GM12878 (cell line): ENCODE measurements at regions not wholly inside any gene's neighbourhood (a gene's known extent, or its start where the extent isn't known, plus 50 kb on each side); places are given as distances from the start of the nearest gene placed in this dataset.
A peak's percentile ranks its signal among the peaks of the same experiment; 100 is the strongest.

Experiments used
- ATAC-seq: fragments of 200-7000 bp; cut with Tn5 transposase; 3 replicates; pipeline ENCODE4 v1.9.1; 2020; ENCODE audit warnings: mild to moderate bottlenecking, moderate library complexity
- BruUV-seq: library from RNA; stranded (reverse); fragments of 400-500 nt; replicated peaks from 2 replicates; lab custom pipeline; 2021; lab: Mats Ljungman, UMichigan
- CTCF ChIA-PET: fragments of 300-600 bp; sonication (Branson Sonifier 250); formaldehyde crosslinking; extraction: SDS; loops from one replicate; lab custom pipeline; 2021; ENCODE audit warnings: inconsistent platforms; lab: Yijun Ruan, JAX
- POLR2A ChIA-PET: fragments of 350-600 bp; formaldehyde crosslinking; extraction: SDS; loops from one replicate; lab custom pipeline; 2021; ENCODE audit warnings: inconsistent platforms; lab: Charles Lee
- RAD21 ChIA-PET: fragments of 300-600 bp; sonication (Branson Sonifier 250); formaldehyde crosslinking; loops from one replicate; lab custom pipeline; 2023; ENCODE audit warnings: antibody characterized with exemption; ENCODE audit not compliant: unreplicated experiment; lab: Charles Lee
- SMC1A ChIA-PET: fragments of 300-600 bp; sonication (Branson Sonifier 250); formaldehyde crosslinking; loops from one replicate; lab custom pipeline; 2023; ENCODE audit not compliant: unreplicated experiment, uncharacterized antibody; lab: Charles Lee
- DNase-seq: peaks from one replicate; pipeline ENCODE4 v3.0.0-alpha.2; 2011; ENCODE audit warnings: low read depth, low spot score
- FAIRE-seq: peaks from 3 replicates; lab custom pipeline; 2011; peaks lifted over from hg19 to GRCh38; lab: Jason Lieb, UNC
- H2AFZ ChIP-seq: 2 replicates; pipeline ENCODE4 v1.6.0; 2011; ENCODE audit warnings: low read depth, low read length, control low read depth; ENCODE audit not compliant: control insufficient read depth
- H3K27ac ChIP-seq: 2 replicates; pipeline ENCODE4 v1.5.1; 2011; ENCODE audit warnings: control low read depth; ENCODE audit not compliant: control insufficient read depth, insufficient read depth
- H3K27me3 ChIP-seq, 2 experiments: replicated peaks in 1 of 2; 2 replicates each; pipeline versions ENCODE4 v1.6.0 to v1.6.1; 2011; ENCODE audit warnings: low read length in 1 of 2; ENCODE audit not compliant: control insufficient read depth in 2 of 2, insufficient read depth in 2 of 2
- H3K36me3 ChIP-seq, 2 experiments: 2 replicates each; pipeline ENCODE4 v1.5.1; 2011; ENCODE audit warnings: low read length in 1 of 2; ENCODE audit not compliant: control insufficient read depth in 2 of 2, insufficient read depth in 2 of 2
- H3K4me1 ChIP-seq: 2 replicates; pipeline ENCODE4 v1.6.1; 2011; ENCODE audit warnings: mild to moderate bottlenecking, low read length, moderate library complexity, mixed read lengths; ENCODE audit not compliant: control insufficient read depth, insufficient read depth
- H3K4me2 ChIP-seq: 2 replicates; pipeline ENCODE4 v1.6.0; 2011; ENCODE audit warnings: control low read depth; ENCODE audit not compliant: control insufficient read depth, insufficient read depth
- H3K4me3 ChIP-seq: fragments of 200-600 bp; sonication (generic); 2 replicates; pipeline ENCODE4 v1.5.1; 2016
- H3K79me2 ChIP-seq: 2 replicates; pipeline ENCODE4 v1.6.0; 2011; ENCODE audit warnings: low read length; ENCODE audit not compliant: control insufficient read depth, insufficient read depth
- H3K9ac ChIP-seq: 2 replicates; pipeline ENCODE4 v1.8.0; 2011; ENCODE audit warnings: low read length, control low read depth, mixed read lengths; ENCODE audit not compliant: control insufficient read depth, insufficient read depth
- H3K9me3 ChIP-seq: replicated peaks from 3 replicates; pipeline ENCODE4 v1.5.1; 2011; ENCODE audit warnings: mild to moderate bottlenecking, low read length; ENCODE audit not compliant: control insufficient read depth, insufficient read depth
- H4K20me1 ChIP-seq: 2 replicates; pipeline ENCODE4 v1.6.0; 2011; ENCODE audit not compliant: control insufficient read depth, insufficient read depth
- CEBPB ChIP-seq, 2 experiments: fragments of 150-350 bp in 1 of 2; IDR thresholded peaks; 2 replicates each; pipeline ENCODE4 v1.6.1; 2012 to 2014; ENCODE audit warnings: low read depth in 2 of 2, low read length in 2 of 2, borderline replicate concordance in 1 of 2, inconsistent platforms in 1 of 2
- CREB1 ChIP-seq: IDR thresholded peaks from 2 replicates; pipeline ENCODE4 v1.6.1; 2012; ENCODE audit warnings: low read depth, mild to moderate bottlenecking, inconsistent platforms
- CTCF ChIP-seq, 3 experiments: IDR thresholded peaks in 2 of 3; conservative IDR thresholded peaks in 1 of 3; 2 replicates each; pipeline ENCODE4 v1.5.1; 2011; ENCODE audit warnings: low read depth in 3 of 3, low read length in 3 of 3, mild to moderate bottlenecking in 3 of 3, control low read depth in 2 of 3, moderate library complexity in 2 of 3, inconsistent platforms in 1 of 3, mixed read lengths in 1 of 3; ENCODE audit not compliant: control insufficient read depth in 2 of 3, insufficient read depth in 1 of 3; ENCODE audit errors: extremely low read depth in 1 of 3
- ELK1 ChIP-seq: IDR thresholded peaks from 2 replicates; pipeline ENCODE4 v1.6.1; 2012; ENCODE audit warnings: low read depth, low read length, improper control_type of control experiment
- FOXM1 ChIP-seq: IDR thresholded peaks from 2 replicates; pipeline ENCODE4 v1.6.1; 2012; ENCODE audit warnings: low read depth, mild to moderate bottlenecking, inconsistent platforms, low read length, moderate library complexity
- MXI1 ChIP-seq: fragments of 150-350 bp; IDR thresholded peaks from 2 replicates; pipeline ENCODE4 v1.6.1; 2011; ENCODE audit warnings: low read depth, mild to moderate bottlenecking, inconsistent platforms, low read length, improper control_type of control experiment
- MYB ChIP-seq: fragments of 150-350 bp; IDR thresholded peaks from 2 replicates; pipeline ENCODE4 v1.6.1; 2014; ENCODE audit warnings: mild to moderate bottlenecking, low read depth, low read length, borderline replicate concordance
- NFIC ChIP-seq: IDR thresholded peaks from 2 replicates; pipeline ENCODE4 v1.6.1; 2012; ENCODE audit warnings: low read depth, mild to moderate bottlenecking, inconsistent platforms, low read length, moderate library complexity
- NFXL1 ChIP-seq: fragments of 450-650 bp; IDR thresholded peaks from 2 replicates; pipeline ENCODE4 v1.6.1; 2017; ENCODE audit warnings: antibody characterized with exemption, mild to moderate bottlenecking, borderline replicate concordance
- NR2C1 ChIP-seq: fragments of 450-650 bp; IDR thresholded peaks from 2 replicates; pipeline ENCODE4 v1.6.1; 2017; ENCODE audit warnings: antibody characterized with exemption, mild to moderate bottlenecking, moderate library complexity
- NR2F1 ChIP-seq: fragments of 450-650 bp; conservative IDR thresholded peaks from 2 replicates; pipeline ENCODE4 v1.6.1; 2017; ENCODE audit warnings: mild to moderate bottlenecking
- RAD51 ChIP-seq: fragments of 450-650 bp; IDR thresholded peaks from 2 replicates; pipeline ENCODE4 v1.6.1; 2016; ENCODE audit warnings: moderate library complexity, mild to moderate bottlenecking, inconsistent platforms
- RELA ChIP-seq: fragments of 450-650 bp; IDR thresholded peaks from 2 replicates; pipeline ENCODE4 v1.8.0; 2014; ENCODE audit warnings: borderline replicate concordance; ENCODE audit not compliant: partially characterized antibody
- SIN3A ChIP-seq: IDR thresholded peaks from 2 replicates; pipeline ENCODE4 v1.6.1; 2012; ENCODE audit warnings: low read depth, low read length, improper control_type of control experiment
- SMC3 ChIP-seq: IDR thresholded peaks from 2 replicates; pipeline ENCODE4 v1.6.1; 2011; ENCODE audit warnings: low read length, improper control_type of control experiment, borderline replicate concordance
- SPI1 ChIP-seq: IDR thresholded peaks from 2 replicates; pipeline ENCODE4 v1.6.1; 2011; ENCODE audit warnings: low read depth, mild to moderate bottlenecking, low read length, moderate library complexity, borderline replicate concordance; ENCODE audit not compliant: insufficient read depth
- STAT1 ChIP-seq: fragments of 450-650 bp; conservative IDR thresholded peaks from 2 replicates; pipeline ENCODE4 v1.6.1; 2014; ENCODE audit warnings: antibody characterized with exemption, mild to moderate bottlenecking
- WGBS: methylation state at CpG from one replicate; pipeline ENCODE4 v1.1.6; 2016; ENCODE audit warnings: low lambda C conversion rate; ENCODE audit not compliant: insufficient replicate concordance, insufficient coverage; ENCODE audit errors: missing lambda C conversion rate; 5-methylcytosine and 5-hydroxymethylcytosine counted together
- in situ Hi-C: fragments of 300-500 bp; cut with MboI; formaldehyde crosslinking; loops from 9 replicates; pipeline ENCODE4 v1.14.3; 2018; ENCODE audit warnings: mixed read lengths
- intact Hi-C: fragments of 100-400 bp; cut with micrococcal nuclease; formaldehyde crosslinking; loops from one replicate; pipeline ENCODE4 v1.14.2; 2022; ENCODE audit not compliant: unreplicated experiment

GRCh38 chr10:4512671-4513240 is 313.3 kb upstream of the AKR1E2 start:
- no peak overlapping the region for H3K4me2 ChIP-seq
- FAIRE-seq (no peak), ATAC-seq (no peak), DNase-seq (no peak)
- RAD21 ChIA-PET = no interaction called here
- in situ Hi-C loops = no loop called here
- no peak overlapping the region for H2AFZ ChIP-seq
- 31% methylated on average over 6 of the region's 6 CpGs for WGBS
- H3K4me3 ChIP-seq = no peak overlapping the region
- no peak overlapping the region for H3K27ac ChIP-seq
- CTCF ChIA-PET = no interaction called here
- intact Hi-C loops = no loop called here
- H3K79me2 ChIP-seq = no peaks in the 10 kb centered on the region
- no peaks in the 10 kb centered on the region for H3K9me3 ChIP-seq
- no peak for TF ChIP-seq CEBPB (IDR thresholded peaks at IDR 0.05; ENCODE audit: borderline replicate concordance in 1 of 2, low read depth in 2 of 2, low read length in 2 of 2)
- no peak for TF ChIP-seq NR2F1
- no peak for TF ChIP-seq RAD51
- no peak for TF ChIP-seq MYB
- TF ChIP-seq NFXL1 = no peak
- TF ChIP-seq CTCF (IDR thresholded peaks at IDR 0.05 in 2 of 3, conservative IDR thresholded peaks at IDR 0.05 in 1 of 3; ENCODE audit: control insufficient read depth in 2 of 3, extremely low read depth in 1 of 3, insufficient read depth in 1 of 3, low read depth in 3 of 3, low read length in 3 of 3) = peak in 2 of 3 experiments; percentile 24 to 27; a peak in 2 of 6 replicates
- no peak for TF ChIP-seq NR2C1
- TF ChIP-seq NFIC = no peak
- no peak for TF ChIP-seq ELK1
- no peak for TF ChIP-seq SIN3A
- no peak for TF ChIP-seq FOXM1
- peak; percentile 5; the same call in 1 of the 2 replicates for TF ChIP-seq SMC3
- TF ChIP-seq MXI1 = no peak
- TF ChIP-seq SPI1 = no peak
- TF ChIP-seq RELA = no peak
- no peak for TF ChIP-seq STAT1
- no peak for TF ChIP-seq CREB1
- POLR2A ChIA-PET = no interaction called here
- H3K4me1 ChIP-seq = peaks cover 9% of the 10 kb centered on the region
- H3K27me3 ChIP-seq = no peaks in the 10 kb centered on the region
- H4K20me1 ChIP-seq = no peaks in the 10 kb centered on the region
- BruUV-seq = no TSS peak
- SMC1A ChIA-PET = interaction anchor here (1.5 kb wide), 1 partner anchor 145 kb away, joined by 3 read pairs; no protein-coding TSS in a partner anchor
- no peak overlapping the region for H3K9ac ChIP-seq
- no peaks in the 10 kb centered on the region for H3K36me3 ChIP-seq
